GM23248 (cell line): ENCODE measurements at regions not wholly inside any gene's neighbourhood (a gene's known extent, or its start where the extent isn't known, plus 50 kb on each side); places are given as distances from the start of the nearest gene placed in this dataset.

Source experiments
- EZH2 ChIP-seq: fragments of 200-600 bp; sonication (generic); IDR thresholded peaks from 2 replicates; pipeline ENCODE4 v1.6.1; 2018; ENCODE audit warnings: antibody characterized with exemption, mild to moderate bottlenecking; ENCODE audit not compliant: insufficient read depth, poor library complexity, severe bottlenecking
- EZH2phosphoT487 ChIP-seq: fragments of 200-600 bp; sonication (generic); IDR thresholded peaks from 2 replicates; pipeline ENCODE4 v1.6.1; 2018; ENCODE audit warnings: antibody characterized with exemption, moderate library complexity, mild to moderate bottlenecking, low read depth; ENCODE audit not compliant: insufficient read depth

GRCh38 chr11:134951305-134951700 lies 539.3 kb upstream of the B3GAT1 start:
- TF ChIP-seq EZH2 = no peak
- TF ChIP-seq EZH2phosphoT487 = no peak
